ENCODE measurements at regions not wholly inside any gene's neighbourhood (a gene's known extent, or its start where the extent isn't known, plus 50 kb on each side); places are given as distances from the start of the nearest gene placed in this dataset.
A peak's percentile ranks its signal among the peaks of the same experiment; 100 is the strongest.

DNA sequence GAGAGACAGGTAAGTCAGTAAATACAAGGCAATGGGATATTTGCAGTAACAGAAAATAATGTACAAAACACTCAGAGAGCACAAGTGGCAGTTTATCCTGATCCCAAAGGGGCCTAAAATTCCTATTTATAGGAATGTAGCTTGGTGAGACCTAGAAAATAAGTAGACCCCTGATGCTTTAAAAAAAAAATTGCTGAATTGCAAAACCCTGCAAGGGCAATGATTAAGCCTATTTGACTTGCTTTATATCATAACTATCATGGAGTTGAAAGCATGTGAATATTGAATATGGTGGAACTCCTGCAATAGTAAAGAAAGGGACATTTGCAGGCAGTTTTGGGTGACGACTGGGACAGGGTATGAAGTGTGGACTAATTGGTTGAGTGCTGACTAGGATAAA lies 101.9 kb upstream of the C1orf21 start:
- DNase-seq, result no peak

DNA sequence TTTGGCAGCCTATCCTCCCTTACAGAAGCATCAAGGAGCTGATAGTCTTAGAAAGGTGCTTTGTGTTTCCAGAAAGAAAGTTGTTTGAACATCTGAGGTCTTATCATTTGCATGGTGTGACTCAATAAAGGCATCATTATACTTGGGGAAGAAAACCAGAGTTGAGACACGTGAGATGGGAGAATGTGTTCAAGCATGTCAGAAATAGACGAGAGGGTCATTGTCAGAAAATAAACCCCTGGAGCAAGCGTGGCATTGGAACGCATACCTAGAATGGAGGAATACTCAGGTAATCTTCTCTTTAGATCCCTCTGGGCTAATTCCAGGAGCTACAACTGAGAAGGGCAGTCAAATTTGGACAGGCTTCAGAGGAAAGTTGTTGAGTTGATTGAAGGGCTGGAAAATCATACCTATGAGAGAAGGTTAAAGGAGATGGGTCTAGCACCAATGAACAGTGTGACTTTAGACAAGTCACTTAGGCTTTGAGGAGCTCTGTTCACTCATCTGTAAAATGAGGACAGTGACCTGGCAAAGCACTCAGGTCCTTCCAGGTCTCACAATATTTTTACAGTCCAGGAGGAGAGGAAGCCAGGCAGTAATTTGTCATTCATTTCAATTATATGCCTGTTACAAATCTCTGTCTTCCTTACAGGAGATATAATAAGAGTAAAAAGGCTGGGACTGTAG lies 101.3 kb upstream of the C1orf21 start:
- peak; percentile 46 for DNase-seq

DNA sequence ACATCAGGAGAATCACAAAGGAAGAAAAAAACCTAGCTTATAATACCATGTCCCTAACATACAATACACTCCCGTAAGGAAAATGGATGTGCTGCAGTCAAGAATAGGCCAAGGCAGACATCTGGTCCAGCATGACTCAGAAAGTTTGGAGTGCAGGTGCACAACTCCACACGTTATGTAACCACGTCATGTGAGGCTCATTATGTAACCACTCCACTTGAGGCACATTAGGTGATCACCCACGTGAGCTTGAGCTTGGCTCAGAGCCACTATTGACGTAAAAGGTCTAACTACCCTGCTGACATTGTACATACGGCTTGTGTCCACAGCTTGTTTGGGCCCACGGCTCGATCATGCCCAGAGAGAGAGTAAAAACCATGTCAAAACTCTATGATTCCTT lies 99.8 kb upstream of the C1orf21 start:
- DNase-seq, result peak; percentile 38

DNA sequence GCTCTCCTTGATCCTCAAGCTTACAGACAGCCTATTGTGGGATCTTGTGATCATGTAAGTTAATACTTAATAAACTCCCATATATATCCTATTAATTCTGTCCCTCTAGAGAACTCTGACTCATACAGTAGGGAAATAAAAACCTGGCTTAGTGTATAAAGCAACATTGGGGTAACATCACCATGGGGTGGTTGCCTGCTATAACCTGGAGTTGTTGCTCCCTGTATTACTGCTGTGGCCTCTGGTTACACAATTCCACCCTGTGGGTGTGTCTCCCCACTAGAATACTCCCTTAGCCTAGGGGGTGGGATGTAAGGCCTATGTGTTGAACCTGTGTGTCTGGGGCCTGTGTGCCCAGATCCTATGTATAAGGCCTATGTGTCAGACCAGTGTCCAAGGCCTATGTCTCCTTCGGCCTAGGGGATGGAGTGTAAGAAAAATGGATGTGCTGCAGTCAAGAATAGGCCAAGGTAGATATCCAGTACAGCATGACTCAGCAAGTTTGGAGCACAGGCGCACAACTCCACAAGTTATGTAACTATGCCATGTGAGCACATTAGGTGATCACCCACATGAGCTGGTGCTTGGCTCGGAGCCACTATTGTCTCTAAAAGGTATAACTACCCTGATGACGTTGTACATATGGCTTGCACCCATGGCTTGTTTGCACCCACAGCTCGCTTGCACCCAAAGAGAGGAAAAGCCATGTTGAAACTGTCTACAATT lies 96.8 kb upstream of the C1orf21 start:
- peak; percentile 48 for DNase-seq

DNA sequence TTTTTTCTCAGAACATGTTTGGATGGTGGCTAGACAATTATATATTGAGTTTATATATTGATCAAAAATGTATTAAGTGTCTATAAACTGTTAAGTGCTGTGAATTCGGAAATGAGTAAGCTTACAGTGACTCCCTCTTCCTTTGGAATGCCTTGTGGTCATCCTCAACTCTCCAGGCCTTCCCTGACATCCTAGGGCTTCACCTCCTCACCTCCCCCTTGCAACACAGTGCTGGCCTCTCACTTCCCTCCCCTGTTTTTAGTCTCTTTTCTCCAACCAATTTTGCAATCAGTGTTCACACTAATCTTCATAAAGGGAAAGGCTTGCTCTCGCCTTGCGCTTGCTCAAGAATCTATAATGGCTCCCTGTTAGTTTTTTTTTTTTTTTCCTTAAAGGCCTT lies 95.1 kb upstream of the C1orf21 start:
- DNase-seq, result no peak

DNA sequence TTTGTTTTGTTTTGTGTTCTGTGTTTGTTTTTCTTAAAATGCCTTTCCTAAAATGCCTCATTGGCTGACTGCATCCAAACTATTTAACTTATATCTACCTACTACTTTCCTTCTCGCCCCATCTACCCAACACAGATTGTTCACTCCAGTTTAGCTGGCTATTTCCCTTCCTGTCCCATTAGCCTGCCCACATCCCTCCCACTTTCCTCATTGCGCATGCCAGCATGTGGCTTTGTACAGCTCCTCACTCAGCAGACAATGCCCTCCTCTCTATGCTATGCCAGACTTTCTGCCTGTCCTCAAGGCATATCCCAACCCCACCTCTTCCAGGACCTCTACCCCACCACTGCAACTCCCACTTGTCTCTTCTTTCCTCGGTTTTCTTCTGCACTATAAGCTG lies 94.7 kb upstream of the C1orf21 start:
- no peak for DNase-seq

DNA sequence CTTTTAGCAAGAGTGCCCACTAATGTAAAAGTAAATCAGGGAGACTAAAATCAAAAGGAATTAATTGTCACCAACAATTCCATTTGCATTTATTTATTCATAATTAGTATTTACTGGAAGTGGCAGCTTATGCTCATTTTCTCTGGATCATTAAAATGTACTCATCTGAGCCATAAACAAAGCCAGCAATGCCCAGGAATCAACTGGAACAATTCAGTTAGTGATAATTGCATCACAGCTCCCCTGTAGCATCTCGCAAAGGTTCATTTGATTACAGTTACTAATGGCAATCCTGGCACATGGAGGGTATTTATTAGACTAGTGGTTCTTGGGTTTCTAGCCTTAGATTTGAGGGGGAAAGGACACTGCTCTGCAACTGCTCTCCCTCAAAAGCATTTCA lies 92.7 kb upstream of the C1orf21 start:
- no peak for DNase-seq

DNA sequence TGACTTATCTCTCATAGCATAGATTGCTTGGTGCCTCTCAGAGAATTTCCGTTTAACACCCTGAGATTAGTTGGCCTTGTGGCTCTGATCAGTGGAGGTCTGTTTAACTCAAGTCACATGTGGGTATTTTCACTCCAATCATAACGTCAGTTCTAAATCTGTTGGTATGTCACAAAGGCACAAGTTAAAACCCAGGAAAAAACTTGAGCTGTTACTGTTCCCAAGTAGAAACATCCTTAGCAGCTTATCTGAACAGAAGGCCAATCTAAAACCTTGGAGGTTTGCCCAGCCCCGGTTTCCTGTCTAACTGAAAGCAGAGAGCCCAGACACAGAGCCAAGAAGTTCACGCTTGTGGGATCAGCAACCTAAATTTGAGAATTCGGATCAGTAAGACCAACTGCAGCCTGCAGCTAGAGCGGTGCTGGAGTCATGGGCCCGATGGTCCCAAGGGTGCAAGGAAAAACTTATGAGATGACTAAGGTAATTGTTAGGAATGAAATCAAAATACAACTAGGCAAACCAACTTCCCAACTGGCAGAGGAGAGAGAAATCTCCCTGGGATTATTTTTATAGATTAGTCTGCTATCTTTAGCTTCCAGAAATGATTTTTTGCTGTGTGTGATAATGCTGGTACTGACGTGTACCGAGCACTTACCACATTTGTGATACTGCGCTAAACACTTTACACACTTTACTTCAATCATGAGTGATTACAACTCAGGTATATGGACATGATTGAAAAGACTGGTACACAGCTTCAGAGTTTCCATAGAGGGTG lies 90.2 kb upstream of the C1orf21 start:
- peak; percentile 91 for DNase-seq

DNA sequence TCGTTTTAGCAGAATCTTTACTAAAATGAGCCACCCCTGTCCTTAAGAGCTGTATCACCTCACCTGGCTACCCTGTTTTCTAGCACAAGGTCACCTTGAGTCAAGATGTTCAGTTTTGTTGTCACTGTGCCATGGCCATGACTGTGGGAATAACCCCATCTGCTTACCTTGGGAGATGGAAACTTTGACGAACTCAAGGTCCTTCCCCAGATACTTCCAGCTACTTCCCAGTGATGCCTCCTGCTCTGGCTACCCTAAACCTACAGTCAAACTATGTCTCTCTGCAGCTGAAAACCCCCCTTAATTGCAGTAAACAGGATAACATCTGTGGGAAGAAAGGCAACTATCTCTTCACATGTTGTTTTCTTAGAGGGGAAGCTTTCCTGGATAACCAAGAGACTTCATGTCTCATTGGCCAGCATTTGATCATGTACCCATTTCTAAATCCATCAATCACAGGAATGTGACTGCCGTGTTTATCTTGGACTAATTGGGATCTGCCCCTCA lies 89.5 kb upstream of the C1orf21 start:
- DNase-seq, result no peak

DNA sequence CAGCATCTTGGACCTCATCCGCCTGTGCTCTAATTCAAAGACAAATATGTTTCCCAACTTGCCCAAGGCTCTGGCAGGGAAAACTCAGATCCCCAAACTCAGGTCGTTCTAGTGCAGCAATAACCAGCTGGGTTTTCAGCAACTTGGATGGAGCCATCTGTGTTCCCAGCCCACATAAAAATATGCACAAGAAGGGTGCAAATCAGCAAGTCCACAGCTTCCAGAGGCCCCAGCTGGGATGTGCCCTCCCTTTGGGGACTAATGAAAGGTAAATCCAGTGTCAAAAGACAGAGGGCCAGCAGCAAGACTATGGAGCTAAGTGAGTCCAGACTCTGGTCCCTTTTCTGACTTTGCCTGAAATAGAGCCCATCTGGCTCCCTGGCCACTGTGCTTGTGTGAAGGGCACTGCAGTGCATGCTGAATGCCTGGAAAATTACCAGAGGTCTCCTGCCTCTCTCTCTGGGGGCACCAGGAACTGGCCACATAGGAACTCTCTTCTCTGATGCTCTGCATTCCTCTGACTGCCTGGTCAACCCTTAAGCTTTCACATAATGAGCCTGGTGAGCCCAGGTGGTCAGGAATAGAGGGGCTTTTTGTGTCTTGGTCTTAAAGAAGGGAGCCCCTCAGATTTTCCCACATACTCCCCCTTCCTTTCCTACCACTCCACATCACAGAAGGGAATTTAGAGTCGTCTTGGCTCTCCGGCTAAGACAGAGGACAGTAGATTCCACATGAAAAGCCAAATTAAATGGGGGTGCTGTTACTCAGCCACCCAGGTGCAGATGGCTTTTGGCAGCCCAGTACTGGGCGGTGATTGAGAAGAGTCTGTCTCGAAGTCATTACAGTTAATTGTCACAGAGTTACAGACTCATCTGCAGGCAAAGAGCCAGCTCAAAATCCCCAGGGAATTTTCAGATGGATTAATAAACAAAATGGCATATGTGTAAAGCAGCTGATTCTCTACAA lies 88.1 kb upstream of the C1orf21 start:
- peak; percentile 91 for DNase-seq

DNA sequence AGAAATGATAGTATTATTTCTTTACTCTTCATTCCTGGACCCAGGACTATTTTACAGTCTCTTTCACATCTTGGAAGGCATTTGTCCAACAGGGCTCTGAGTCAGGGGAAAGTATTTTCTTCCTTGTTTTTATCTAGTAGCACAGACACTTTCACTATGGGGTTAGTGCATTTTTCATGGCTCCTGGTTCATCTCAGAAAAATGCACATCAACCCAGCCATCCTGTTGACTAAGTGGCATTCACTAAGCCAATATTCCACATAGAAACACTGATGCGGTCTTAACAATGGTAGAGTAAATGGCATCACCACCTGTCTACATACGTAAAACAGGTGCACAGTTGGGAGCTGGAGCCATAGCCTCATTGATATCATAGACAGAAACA lies 87.4 kb upstream of the C1orf21 start:
- peak; percentile 70 for DNase-seq

DNA sequence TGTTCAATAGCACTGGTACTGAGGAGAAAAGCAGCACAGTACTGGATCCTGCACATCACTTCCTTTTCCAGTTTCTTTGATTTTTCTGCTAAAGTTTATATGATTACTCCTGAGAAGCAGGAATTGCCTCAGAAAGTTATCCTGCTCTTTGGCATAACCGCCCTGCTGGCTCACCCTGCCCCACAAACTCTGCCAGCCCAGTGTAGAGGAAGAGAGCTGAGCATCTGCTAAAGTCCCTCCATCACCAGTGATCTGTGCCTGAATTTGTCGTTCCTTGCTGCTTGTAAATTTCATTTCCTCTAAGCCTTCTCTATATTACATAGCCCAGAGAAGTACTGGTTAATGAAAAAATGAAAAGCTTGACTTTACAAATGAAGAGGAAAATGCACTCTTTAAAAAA lies 87.0 kb upstream of the C1orf21 start:
- DNase-seq, result peak; percentile 35

DNA sequence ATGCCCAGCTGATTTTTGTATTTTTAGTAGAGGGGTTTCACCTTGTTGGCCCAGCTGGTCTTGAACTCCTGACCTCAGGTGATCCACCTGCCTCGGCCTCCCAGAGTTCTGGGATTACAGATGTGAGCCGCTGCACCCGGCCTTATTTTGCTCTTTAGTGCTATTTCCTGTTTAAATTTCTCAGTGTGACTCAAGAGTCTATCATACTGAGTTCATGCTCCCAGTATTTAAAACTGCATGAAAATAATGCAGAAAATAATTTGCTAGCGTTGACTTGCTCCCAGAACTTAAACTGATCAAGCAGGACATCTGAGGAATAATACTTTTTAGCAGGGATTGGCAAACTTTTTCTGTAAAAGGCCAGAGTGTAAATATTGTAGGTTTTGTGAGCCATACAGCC lies 86.4 kb upstream of the C1orf21 start:
- DNase-seq, result no peak

DNA sequence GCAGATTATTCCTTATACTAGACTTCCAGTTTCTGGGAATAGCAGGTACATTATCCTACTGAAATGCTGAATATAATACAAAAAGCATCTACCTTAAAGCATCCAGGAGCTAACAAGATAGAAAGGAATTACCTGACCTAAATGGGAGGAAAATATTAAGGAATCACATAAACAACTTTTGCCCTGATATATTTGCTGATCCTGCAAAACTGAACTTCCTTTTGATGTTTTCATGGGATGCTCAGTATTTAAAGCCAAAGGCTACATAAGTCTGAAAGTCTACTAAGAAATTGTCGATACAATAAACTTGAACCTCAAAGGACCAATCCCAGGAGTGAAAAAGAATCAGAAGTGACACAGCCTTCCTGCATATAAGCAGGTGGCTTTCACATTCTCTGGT lies 85.6 kb upstream of the C1orf21 start:
- DNase-seq, result no peak

DNA sequence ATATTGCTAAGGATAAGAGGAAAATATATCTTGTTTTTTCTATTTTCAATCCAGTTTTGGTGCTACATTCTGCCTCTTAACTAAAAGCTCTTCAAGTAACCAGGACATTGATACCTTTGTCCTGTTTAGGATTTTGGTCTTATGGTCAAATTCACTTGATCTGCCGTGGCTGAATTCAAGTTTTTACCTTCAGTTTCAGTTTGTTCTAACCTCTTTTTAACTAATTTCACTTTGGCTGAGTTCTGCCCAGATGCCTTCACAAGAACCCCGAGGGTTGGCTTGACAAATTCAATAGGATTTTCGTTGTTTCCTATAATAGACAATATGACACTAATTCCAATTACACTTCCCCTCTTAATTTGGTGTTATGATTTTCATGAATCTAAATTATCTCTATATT lies 84.5 kb upstream of the C1orf21 start:
- DNase-seq, result no peak

DNA sequence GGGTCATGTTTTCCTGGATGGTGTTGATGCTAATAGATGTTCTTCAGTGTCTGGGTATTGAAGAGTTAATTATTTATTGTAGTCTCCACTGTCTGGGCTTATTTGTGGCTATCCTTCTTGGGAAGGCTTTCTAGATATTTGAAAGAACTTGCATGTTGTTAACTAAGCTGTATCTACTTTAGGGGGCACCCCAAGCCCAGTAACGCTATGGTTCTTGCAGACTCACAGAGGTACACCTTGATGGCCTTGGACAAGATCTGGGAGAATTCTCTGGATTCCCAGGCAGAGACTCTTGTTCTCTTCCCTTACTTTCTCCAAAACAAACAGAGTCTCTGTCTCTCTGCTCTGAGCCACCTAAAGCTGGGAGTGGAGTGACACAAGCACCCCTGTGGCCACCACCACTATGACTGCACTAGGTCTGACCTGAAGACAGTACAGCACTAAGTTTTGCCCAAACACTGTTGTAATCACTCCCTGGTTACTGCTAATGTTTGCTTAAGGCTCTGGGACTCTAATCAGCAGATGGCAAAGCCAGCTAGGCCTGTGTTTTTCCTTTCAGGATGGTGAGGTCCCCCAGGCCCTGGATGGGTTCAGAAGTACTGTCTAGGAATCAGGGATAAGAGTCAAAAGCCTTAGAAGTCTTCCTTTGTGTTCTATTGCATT lies 76.5 kb upstream of the C1orf21 start:
- DNase-seq, result no peak

DNA sequence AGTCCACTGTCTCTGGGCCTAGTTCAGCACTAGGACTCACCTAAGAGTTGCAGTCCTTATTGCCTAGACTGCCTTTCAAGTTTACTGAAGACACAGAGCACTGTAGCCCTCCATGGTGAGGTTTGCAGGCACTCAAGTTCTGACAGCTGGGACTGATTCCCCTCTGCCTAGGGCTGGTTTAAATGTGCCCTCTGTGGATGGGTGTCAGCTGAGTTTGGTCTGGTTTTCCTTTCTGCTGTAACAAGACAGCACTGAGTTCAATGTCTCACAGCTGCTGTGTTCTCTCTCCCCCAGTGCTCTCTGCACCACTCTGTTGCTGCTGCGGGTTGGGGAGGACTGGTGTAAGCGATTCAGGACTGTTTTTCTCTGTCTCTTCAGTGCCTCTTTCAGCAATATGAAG lies 75.2 kb upstream of the C1orf21 start:
- no peak for DNase-seq

DNA sequence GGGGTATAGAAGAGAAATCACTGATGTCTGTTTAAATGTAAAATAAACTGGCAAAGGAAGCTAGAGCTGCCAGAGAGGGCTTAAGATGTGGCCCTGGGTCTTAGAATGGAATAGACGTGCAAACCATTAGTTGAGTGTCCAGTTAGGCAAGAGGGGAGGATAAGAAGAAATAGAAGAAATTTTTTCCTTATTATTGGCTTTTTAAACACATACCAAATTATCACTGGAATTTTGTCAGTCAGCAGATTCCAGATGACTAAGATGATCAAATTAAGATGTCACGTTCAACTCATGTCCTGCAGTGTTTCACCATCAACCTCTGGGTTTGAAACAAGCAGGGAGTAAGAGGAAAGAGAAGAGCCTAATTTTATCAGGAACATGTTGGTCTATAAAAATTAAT lies 71.6 kb upstream of the C1orf21 start:
- no peak for DNase-seq

DNA sequence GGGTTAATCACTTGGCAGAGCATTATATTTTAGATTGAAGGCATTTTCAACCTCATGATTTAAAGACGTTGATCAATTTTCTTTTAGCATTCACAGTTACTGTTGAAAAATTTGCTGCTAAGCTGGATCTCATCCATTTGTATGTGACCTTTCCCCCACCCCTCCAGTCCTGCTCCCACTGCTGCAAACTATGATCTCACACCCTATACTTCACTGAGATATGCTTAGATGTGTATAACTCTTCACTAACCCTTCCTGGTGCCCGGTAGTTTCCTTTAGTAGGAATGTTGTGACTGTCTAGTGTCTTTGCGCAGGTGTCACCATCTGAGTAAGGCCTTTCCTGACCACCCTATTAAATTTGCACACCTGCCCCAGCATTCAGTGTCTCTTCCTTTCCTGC lies 67.0 kb upstream of the C1orf21 start:
- no peak for DNase-seq

DNA sequence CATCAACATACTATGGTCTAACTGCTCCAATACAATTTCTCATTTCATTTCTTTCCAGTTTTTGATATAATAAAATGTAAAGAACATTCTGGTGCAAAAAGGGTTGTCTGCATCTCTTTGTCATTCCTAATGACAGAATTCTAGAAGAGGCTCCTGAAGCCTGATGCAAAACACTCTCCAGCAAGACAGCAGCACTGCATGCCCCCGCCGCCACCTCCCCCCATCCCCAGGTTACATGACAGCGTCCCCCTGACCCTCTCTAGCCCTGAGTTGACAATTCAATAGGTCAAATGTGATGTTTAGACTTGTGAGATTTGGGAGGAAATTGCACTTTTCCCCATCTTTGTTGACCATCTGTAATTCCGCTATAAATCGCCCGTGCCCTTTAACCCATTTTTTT lies 64.6 kb upstream of the C1orf21 start:
- no peak for DNase-seq

DNA sequence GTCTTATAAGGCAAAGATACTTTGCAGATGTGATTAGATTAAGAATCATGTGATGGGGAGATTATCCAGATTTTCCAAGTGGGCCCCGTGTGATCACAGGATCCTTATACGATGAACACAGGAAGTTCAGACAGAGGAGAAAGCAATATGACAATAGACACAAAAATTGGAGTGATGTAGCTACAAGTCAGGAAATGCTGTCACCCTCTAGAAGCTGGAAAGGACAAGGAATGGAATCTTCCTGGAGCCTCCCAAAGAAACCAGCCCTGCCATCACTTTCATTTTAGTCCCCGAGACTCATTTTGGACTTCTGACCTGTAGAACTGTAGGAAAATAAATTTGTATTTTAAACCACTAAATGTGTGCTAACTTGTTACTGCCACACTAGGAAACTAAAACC lies 61.9 kb upstream of the C1orf21 start:
- DNase-seq, result peak; percentile 45

DNA sequence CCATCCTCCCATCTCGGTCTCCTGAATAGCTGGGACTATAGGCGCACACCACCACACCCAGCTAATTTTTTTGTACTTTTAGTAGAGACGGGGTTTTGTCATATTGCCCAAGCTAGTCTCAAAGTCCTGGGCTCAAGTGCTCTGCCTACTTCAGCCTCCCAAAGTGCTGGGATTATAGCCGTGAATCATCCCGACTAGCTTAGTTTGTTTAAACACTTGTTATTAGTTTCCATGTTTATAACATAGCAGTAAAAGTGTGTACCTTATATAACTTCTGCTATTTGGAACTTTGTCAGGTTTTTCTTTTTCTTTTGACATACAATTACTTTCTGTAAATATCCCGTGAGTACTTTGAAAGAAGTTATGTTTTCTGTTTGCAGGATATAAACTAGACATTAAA lies 60.6 kb upstream of the C1orf21 start:
- DNase-seq, result no peak

Measured in NCI-H82 (cell line).